GM18505 (cell line): ENCODE measurements at regions not wholly inside any gene's neighbourhood (a gene's known extent, or its start where the extent isn't known, plus 50 kb on each side); places are given as distances from the start of the nearest gene placed in this dataset.

Experiments used
- ATAC-seq: cut with Tn5 transposase; IDR thresholded peaks from one replicate; pipeline ENCODE4 v1.9.1; 2021; ENCODE audit not compliant: unreplicated experiment
- POLR2A ChIP-seq: IDR thresholded peaks from 4 replicates; pipeline ENCODE4 v1.6.1; 2011; ENCODE audit warnings: borderline replicate concordance; ENCODE audit not compliant: insufficient read depth, insufficient read length; ENCODE audit errors: extremely low read depth

DNA sequence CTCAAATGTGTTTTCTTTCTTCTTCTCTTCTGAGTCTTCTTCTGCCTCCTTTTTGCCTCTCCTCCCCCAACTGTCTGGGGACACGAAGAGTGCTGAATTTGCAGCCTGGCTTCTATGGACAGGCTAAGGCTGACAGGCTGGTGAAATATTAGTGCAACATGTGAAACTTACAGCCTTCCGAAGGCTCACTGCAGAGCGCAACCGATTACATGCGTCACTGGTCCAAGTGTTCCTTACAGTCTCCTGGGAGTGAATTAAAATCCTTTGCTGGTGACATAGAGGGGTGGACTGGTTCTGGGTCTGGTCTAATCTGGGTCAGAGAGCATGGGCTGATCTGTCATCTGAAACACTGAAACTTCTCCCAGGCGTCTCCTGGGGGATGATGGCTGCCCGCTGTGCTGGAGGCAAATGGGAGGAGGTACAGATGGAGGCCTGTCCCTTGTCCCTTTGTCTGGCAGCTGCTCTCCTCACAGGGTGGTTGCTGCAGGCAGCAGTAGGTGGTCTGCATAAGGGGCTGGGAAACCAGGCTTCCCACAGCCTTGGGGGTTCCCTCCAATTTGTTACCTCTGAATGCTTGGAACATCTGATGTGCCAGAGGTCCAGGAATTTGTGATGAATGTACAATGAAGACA is 143.8 kb upstream of the BMPER start:
- ATAC-seq: no peak
- no peak for TF ChIP-seq POLR2A

DNA sequence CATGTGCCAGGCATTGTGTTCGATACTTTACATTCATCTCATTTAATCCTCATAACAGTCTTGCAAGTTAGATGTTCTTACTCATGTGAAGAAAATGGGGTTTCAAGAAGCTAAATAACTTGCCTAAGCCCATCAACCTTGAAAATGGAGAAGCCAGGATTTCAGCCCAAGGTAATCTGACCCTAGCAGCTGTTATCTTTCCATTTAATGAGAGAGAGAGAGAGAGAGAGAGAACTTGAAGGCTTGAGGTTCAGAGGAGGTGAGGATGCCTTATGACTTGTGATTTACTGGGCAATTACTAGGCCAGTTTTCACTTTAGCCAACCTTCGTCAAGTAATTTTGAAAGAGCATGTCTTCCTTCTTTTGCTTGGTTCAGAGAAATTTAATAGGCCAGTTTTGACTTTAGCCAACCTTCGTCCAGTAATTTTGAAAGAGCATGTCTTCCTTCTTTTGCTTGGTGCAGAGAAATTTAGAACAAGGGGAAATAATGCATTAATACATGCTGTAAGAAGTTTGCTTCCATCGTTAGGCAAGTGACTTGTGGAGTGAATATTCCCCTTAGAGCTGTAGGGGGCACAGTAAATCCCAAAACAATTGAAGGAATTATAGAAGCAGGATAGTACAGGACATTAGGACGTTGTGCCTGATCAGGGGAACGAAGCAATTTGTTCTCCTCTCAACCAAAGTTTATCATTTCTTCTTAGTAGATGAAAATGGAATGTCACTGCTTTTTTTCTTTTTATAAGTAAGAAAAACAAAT is 143.0 kb upstream of the BMPER start:
- ATAC-seq: no peak
- no peak for TF ChIP-seq POLR2A

DNA sequence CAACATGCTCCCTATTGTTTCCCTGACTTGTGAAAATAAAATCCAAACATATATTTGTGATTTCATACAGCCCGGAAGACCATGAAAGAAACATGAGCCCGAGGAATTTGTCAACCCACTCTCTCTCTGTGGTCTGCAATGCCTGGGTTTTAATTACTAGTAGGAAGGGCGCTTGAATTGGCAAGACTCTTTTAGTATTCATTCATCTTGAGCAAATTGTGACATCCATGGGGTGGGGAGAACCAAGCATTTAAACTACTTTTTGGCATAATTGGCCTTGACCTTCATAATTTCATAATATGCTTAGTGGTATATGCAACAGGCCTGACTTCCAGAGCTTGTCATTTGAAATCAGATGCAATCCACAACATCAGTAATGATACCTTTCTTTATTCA is 142.4 kb upstream of the BMPER start:
- no peak for ATAC-seq
- no peak for TF ChIP-seq POLR2A

GRCh38 chr7:33764752-33765451 is 140.4 kb upstream of the BMPER start:
- ATAC-seq: no peak
- TF ChIP-seq POLR2A: no peak

DNA sequence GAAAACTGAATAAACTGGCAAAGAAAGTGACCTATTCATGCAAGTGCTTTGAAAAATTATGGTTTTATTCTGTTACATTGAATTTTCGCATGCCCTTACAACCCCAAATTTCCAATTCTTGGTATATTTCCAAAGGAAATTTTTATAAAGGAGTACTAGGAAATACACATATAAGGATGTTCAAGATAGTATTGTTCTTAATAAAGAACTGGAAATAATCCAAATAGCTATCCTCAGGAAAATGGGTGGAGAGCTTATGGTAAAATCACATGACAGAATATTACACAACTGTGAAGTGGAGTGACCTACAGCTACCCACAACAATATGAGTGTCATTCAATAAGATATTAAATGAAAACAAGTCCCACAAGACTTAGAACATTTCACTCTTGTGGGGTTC is 138.9 kb upstream of the BMPER start:
- no peak for ATAC-seq
- TF ChIP-seq POLR2A: no peak

- ATAC-seq: no peak
- no peak for TF ChIP-seq POLR2A
These were observed 135.4 kb upstream of the BMPER start for GRCh38 chr7:33769930-33770329.

DNA sequence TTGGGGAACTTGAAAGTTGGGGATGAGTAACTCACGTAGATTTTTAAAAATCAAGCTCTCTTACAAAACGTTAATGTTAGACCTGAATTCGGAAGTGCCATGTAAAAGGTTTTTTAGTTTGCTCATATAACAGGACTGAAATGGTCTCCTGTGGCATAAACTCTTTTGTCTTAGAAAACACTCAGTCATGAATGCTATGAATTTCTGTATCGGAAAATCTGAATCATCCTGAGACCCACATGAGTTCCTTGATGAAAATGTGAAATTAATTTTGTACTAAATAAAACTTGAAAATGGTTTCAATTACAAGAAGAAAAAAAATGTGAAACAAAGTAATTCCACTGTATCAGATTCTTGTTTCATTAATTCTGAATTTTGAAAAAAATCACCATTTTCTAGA is 134.8 kb upstream of the BMPER start:
- no peak for TF ChIP-seq POLR2A
- ATAC-seq: no peak

DNA sequence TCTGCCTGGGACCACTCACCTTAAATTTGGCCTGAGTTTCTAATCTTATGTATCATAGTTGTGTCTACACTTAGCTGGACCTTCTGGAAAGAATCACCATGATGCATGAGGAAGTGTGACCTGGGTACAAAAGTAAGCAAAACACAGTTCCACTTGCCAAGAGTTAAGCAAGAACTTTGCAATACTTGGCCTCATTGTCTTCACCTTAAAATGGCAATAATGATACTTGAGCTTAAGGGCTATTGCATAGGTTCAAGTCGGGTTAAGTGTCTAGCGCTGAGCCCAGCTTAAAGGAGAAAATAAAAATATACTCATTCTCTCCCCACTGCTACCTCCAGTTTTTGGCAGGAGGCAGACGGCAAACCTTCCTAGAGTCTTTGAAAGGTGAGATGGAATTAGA is 133.9 kb upstream of the BMPER start:
- TF ChIP-seq POLR2A: no peak
- ATAC-seq: no peak

DNA sequence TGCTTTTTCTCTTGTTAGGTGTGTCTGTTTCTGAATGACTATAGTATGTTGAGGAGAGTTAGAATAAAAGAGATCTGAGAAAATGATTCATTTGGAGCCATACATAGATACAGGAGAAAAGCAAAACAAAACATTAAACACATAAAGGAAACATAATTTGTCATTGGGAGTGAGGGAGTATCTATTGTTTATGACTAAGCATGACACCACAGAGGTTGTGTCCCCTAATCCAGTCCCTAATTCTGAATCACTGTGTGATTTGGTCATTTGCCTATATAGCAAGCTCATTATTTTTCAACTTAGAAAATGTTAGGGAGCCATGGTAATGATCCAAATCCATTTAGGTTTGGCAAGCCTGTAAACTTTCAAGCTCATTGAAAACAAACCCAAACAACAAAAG is 132.3 kb upstream of the BMPER start:
- no peak for TF ChIP-seq POLR2A
- no peak for ATAC-seq

DNA sequence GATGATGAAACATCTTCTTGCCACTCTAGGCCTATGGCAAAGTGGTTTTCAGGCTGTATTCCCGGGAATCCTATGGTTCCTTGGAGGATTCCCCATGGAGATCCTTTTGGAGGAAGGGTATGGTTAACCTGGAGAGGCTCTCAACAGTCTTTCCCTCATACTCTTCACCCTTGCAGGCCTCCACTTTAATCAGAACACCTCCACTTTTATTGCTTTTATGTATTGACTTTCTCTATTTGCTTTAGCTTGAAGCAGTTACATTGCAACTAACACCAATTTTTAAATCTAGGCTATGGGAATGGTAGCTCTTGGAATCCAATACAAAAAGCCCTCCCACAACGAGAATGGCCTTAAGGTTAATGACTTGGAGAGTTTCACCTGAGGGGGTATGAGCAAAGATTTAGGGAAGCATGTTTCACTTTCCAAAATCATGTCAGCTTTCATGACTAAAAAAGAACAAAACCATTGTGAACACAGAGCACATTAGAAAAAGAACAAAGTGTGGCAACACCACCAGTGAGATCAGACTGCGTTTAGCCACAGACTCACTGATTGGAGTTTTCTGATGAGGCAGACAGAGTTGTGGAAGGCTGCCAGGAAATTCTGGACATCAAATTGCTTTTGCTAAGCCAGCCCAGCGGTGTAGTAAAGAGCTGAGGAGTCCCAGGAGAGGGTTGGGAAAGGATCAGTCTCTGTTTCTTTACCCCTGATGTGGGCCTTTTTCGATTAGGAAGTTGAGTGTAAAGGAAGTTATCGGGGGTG is 130.4 kb upstream of the BMPER start:
- no peak for ATAC-seq
- TF ChIP-seq POLR2A: no peak

DNA sequence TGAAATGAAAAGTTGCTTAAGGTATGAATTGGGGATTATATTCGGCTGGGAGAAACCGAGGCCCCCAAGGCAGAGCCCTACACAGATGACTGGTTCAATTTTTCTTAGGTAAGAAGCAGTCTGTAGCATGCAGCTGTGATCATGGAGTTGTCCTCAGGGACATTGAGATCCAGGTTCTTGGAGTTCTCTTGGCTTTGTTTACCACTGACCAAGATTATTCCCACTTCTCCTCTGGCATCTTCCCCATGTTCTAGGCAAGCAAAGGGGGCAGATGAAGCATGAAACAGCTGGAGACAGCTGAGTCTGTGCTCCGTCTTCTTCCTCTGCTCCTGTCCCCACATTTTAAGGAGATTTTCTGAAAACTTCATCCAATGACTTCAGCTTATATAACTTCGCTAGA is 129.5 kb upstream of the BMPER start:
- no peak for ATAC-seq
- TF ChIP-seq POLR2A: no peak

DNA sequence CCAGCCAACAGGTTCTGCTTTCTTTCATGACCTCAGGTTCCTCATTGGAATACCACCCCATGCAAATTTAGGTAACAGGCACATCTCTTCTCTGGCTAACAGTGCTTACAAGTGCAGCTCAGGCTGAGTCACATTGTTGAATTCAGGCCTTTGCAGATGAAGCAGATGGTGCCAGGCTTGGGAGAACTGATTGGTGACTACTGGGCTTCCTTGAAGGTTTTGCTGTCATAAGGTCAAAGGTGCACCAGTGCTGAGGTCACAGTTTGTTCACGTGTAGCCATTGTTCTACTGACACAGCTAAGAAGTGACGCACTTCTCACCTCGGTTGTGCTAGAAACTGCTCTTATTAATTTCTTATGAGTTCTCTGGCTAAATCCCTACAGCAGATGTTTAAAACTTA is 128.6 kb upstream of the BMPER start:
- no peak for TF ChIP-seq POLR2A
- ATAC-seq: no peak

DNA sequence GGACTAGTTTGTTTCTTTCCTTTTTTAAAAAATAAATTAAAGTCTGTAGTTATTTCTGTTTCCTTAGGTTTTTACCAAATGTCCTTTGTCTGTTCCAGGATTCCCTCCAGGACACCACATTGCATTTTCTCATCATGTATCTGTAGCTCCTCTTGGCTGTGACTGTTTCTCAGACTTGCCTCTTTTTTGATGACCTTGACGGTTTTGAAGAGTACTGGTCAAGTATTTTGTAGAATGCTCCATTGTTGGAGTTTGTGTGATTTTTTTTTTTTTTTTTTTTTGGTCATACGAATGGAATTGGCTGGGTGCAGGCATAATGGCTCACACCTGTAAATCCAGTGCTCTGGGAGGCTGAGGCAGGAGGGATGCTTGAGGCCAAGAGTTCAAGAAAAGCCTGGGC is 127.1 kb upstream of the BMPER start:
- TF ChIP-seq POLR2A: no peak
- ATAC-seq: no peak
